PC-9 (cell line): ENCODE measurements at regions not wholly inside any gene's neighbourhood (a gene's known extent, or its start where the extent isn't known, plus 50 kb on each side); places are given as distances from the start of the nearest gene placed in this dataset.

Experiments
- BruUV-seq: library from RNA; stranded (reverse); fragments of 400-500 nt; replicated peaks from 2 replicates; lab custom pipeline; 2021; lab: Mats Ljungman, UMichigan
- CTCF ChIA-PET: fragments of 300-600 bp; sonication (Branson Sonifier 250); formaldehyde crosslinking; loops from one replicate; lab custom pipeline; 2022; ENCODE audit warnings: antibody characterized with exemption; lab: Charles Lee
- POLR2A ChIA-PET: fragments of 300-600 bp; sonication (Branson Sonifier 250); formaldehyde crosslinking; loops from one replicate; lab custom pipeline; 2022; ENCODE audit warnings: antibody characterized with exemption; ENCODE audit not compliant: unreplicated experiment; lab: Charles Lee
- DNase-seq, 2 experiments: peaks; one replicate each; pipeline versions ENCODE4 v3.0.0 to v3.0.0-alpha.2; 2015 to 2022; ENCODE audit warnings: mixed read lengths in 1 of 2
- H2AFZ ChIP-seq: fragments of 200-600 bp; sonication (generic); 2 replicates; pipeline ENCODE4 v1.8.1; 2017; ENCODE audit warnings: antibody characterized with exemption
- H3F3A ChIP-seq: fragments of 200-600 bp; sonication (generic); 2 replicates; pipeline ENCODE4 v1.8.1; 2017; ENCODE audit warnings: antibody characterized with exemption, mild to moderate bottlenecking, low read depth; ENCODE audit not compliant: insufficient read depth
- H3K27ac ChIP-seq: fragments of 200-600 bp; sonication (generic); 2 replicates; pipeline ENCODE4 v1.6.1; 2016; ENCODE audit warnings: mixed run types
- H3K27me3 ChIP-seq: fragments of 200-600 bp; sonication (generic); 2 replicates; pipeline ENCODE4 v1.6.1; 2016; ENCODE audit warnings: low read depth, mixed run types; ENCODE audit not compliant: insufficient read depth
- H3K36me3 ChIP-seq: fragments of 200-600 bp; sonication (generic); 2 replicates; pipeline ENCODE4 v1.6.1; 2016; ENCODE audit warnings: low read depth, mixed run types
- H3K4me1 ChIP-seq: fragments of 200-600 bp; sonication (generic); replicated peaks from 2 replicates; pipeline ENCODE4 v1.6.1; 2016; ENCODE audit warnings: mixed run types; ENCODE audit not compliant: insufficient read depth
- H3K4me2 ChIP-seq: fragments of 200-600 bp; sonication (generic); 2 replicates; pipeline ENCODE4 v1.6.1; 2017; ENCODE audit warnings: mixed run types
- H3K4me3 ChIP-seq: fragments of 200-600 bp; sonication (generic); 2 replicates; pipeline ENCODE4 v1.6.1; 2016; ENCODE audit warnings: mixed run types
- H3K79me2 ChIP-seq: fragments of 200-600 bp; sonication (generic); 2 replicates; pipeline ENCODE4 v1.6.1; 2017; ENCODE audit warnings: low read depth, mixed run types
- H3K9me2 ChIP-seq: fragments of 200-600 bp; sonication (generic); 2 replicates; pipeline ENCODE4 v1.8.1; 2017; ENCODE audit warnings: mild to moderate bottlenecking; ENCODE audit not compliant: insufficient read depth
- H3K9me3 ChIP-seq: fragments of 200-600 bp; sonication (generic); 2 replicates; pipeline ENCODE4 v1.8.1; 2016; ENCODE audit warnings: low read depth; ENCODE audit not compliant: insufficient read depth
- H4K20me1 ChIP-seq: fragments of 200-600 bp; sonication (generic); 2 replicates; pipeline ENCODE4 v1.8.1; 2017; ENCODE audit not compliant: insufficient read depth
- EZH2 ChIP-seq: fragments of 200-600 bp; sonication (generic); IDR thresholded peaks from 2 replicates; pipeline ENCODE4 v1.8.0; 2017; ENCODE audit warnings: antibody characterized with exemption, low read depth
- intact Hi-C: fragments of 100-400 bp; cut with micrococcal nuclease; formaldehyde crosslinking; loops from one replicate; pipeline ENCODE4 v1.10.0; 2022; ENCODE audit not compliant: unreplicated experiment
- TF ChIP-seq, protein P1 (sequence below): fragments of 200-600 bp; sonication (generic); conservative IDR thresholded peaks from 2 replicates; pipeline ENCODE4 v1.6.1; 2017; ENCODE audit warnings: mixed run types, antibody characterized with exemption, mild to moderate bottlenecking, moderate library complexity

DNA sequence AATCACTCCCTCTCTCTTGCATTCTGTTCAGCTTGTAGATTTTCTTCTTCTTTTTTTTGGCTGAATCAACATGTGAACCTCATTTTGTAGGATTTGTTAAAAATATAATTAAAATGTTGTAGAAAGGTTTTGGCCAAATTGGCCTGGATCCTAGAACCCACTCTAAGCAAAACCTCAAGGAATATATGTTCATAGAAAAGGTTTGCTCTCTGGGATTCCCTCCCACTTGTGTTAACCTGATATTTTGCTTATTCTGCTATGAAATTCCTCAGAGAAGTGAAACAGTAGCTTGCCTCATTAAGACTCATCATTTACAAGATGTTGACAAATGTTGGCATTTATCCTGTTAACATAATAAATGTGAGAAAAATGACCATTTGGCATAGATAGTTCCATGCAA is 456.7 kb downstream of the TMEM182 start:
- no peaks in the 10 kb centered on the region for H3K4me1 ChIP-seq
- no peaks in the 10 kb centered on the region for H3K9me3 ChIP-seq
- H3K27me3 ChIP-seq: peaks cover 25% of the 10 kb centered on the region
- H3K27ac ChIP-seq: no peak overlapping the region
- no peaks in the 10 kb centered on the region for H4K20me1 ChIP-seq
- no peaks in the 10 kb centered on the region for H3F3A ChIP-seq
- BruUV-seq: no TSS peak
- no peak overlapping the region for H2AFZ ChIP-seq
- H3K36me3 ChIP-seq: no peaks in the 10 kb centered on the region
- TF ChIP-seq EZH2: no peak
- TF ChIP-seq, protein P1, sequence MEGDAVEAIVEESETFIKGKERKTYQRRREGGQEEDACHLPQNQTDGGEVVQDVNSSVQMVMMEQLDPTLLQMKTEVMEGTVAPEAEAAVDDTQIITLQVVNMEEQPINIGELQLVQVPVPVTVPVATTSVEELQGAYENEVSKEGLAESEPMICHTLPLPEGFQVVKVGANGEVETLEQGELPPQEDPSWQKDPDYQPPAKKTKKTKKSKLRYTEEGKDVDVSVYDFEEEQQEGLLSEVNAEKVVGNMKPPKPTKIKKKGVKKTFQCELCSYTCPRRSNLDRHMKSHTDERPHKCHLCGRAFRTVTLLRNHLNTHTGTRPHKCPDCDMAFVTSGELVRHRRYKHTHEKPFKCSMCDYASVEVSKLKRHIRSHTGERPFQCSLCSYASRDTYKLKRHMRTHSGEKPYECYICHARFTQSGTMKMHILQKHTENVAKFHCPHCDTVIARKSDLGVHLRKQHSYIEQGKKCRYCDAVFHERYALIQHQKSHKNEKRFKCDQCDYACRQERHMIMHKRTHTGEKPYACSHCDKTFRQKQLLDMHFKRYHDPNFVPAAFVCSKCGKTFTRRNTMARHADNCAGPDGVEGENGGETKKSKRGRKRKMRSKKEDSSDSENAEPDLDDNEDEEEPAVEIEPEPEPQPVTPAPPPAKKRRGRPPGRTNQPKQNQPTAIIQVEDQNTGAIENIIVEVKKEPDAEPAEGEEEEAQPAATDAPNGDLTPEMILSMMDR: no peak
- H3K4me2 ChIP-seq: no peak overlapping the region
- DNase-seq: no peak
- intact Hi-C loops: no loop called here
- ChIA-PET CTCF (no interaction called here), POLR2A (interaction anchor here (0.9 kb wide), 1 partner anchor 455 kb away, joined by 4 read pairs; no protein-coding TSS in a partner anchor)
- no peaks in the 10 kb centered on the region for H3K79me2 ChIP-seq
- no peaks in the 10 kb centered on the region for H3K9me2 ChIP-seq
- no peak overlapping the region for H3K4me3 ChIP-seq

DNA sequence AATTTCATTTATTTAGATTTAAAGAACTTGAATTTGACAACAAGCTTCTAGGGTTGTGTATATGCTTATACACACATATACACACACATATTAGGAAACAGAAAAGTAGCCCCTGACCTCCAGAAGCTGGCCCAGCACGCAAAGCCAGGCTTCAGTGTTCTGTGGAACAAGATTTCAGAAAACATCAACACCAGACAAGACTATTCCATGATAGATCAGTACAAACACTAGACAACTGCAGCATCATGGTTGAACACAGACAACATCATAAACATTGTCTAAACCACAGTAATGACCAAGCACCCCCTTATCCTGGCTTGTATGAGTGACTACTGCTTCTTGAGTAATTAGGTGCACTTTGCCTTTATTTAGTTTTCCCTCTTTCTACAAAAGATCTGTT is 457.6 kb downstream of the TMEM182 start:
- no peak overlapping the region for H3K27ac ChIP-seq
- H3K4me2 ChIP-seq: no peak overlapping the region
- DNase-seq: no peak
- no peaks in the 10 kb centered on the region for H3K9me2 ChIP-seq
- no peaks in the 10 kb centered on the region for H3K9me3 ChIP-seq
- BruUV-seq: no TSS peak
- peaks cover 33% of the 10 kb centered on the region for H3K27me3 ChIP-seq
- no peak overlapping the region for H3K4me3 ChIP-seq
- ChIA-PET CTCF (no interaction called here), POLR2A (interaction anchor here (0.9 kb wide), 1 partner anchor 456 kb away, joined by 4 read pairs; no protein-coding TSS in a partner anchor)
- no peaks in the 10 kb centered on the region for H3K36me3 ChIP-seq
- no peaks in the 10 kb centered on the region for H3K79me2 ChIP-seq
- TF ChIP-seq, protein P1: no peak
- no peak for TF ChIP-seq EZH2
- H3K4me1 ChIP-seq: no peaks in the 10 kb centered on the region
- no peak overlapping the region for H2AFZ ChIP-seq
- H3F3A ChIP-seq: no peaks in the 10 kb centered on the region
- no peaks in the 10 kb centered on the region for H4K20me1 ChIP-seq
- intact Hi-C loops: no loop called here

DNA sequence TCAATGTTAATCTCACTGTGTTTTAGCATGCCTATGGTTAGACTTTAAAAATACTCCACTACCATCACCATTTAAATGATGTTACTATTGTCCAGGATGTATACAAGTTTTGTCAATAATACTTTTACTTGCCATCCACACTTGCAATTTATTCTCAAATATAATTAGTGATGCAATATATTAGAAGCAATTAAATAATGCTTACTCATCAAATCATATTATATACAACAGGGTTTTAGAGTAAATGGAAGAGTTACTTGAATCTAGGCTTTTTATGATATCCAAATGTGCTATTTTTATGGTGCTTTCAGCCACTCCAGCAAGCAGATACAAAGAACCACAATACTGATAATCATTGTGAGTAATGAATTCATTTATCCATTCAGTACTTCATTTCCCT is 461.1 kb downstream of the TMEM182 start:
- H3K4me1 ChIP-seq: no peaks in the 10 kb centered on the region
- H3K9me3 ChIP-seq: no peaks in the 10 kb centered on the region
- H3K27me3 ChIP-seq: peaks cover 34% of the 10 kb centered on the region
- no peaks in the 10 kb centered on the region for H3K36me3 ChIP-seq
- no peaks in the 10 kb centered on the region for H4K20me1 ChIP-seq
- no peak overlapping the region for H3K27ac ChIP-seq
- no peak overlapping the region for H3K4me2 ChIP-seq
- ChIA-PET POLR2A (no interaction called here), CTCF (no interaction called here)
- no peak for DNase-seq
- BruUV-seq: no TSS peak
- H2AFZ ChIP-seq: no peak overlapping the region
- H3K4me3 ChIP-seq: no peak overlapping the region
- no peaks in the 10 kb centered on the region for H3K79me2 ChIP-seq
- H3K9me2 ChIP-seq: no peaks in the 10 kb centered on the region
- H3F3A ChIP-seq: no peaks in the 10 kb centered on the region
- TF ChIP-seq, protein P1: no peak
- TF ChIP-seq EZH2: no peak
- intact Hi-C loops: no loop called here
